T-helper 2 cell treated with Interferon-gamma antibody and Interleukin-4, amounts not matched to agents 5 μg/mL and 100 μg/mL, for 36 hours (primary cell): ENCODE measurements at regions not wholly inside any gene's neighbourhood (a gene's known extent, or its start where the extent isn't known, plus 50 kb on each side); places are given as distances from the start of the nearest gene placed in this dataset.
"Not testable (repeated sequence)": the region's sequence is repeated elsewhere in the genome, so short reads cannot be mapped to it uniquely, and the experiment has no call there.

Experiments
- DNase-seq: peaks from one replicate; pipeline ENCODE4 v3.0.0; 2021; ENCODE audit warnings: low spot score
- H3K27ac Mint-ChIP-seq: one replicate; pipeline ENCODE4 v1.8.0; 2021; ENCODE audit warnings: mild to moderate bottlenecking, mixed read lengths
- H3K27me3 Mint-ChIP-seq: one replicate; pipeline ENCODE4 v1.8.0; 2021; ENCODE audit warnings: low read depth, mixed read lengths
- H3K36me3 Mint-ChIP-seq: one replicate; pipeline ENCODE4 v1.8.0; 2021; ENCODE audit warnings: low read depth, mixed read lengths
- H3K4me1 Mint-ChIP-seq: one replicate; pipeline ENCODE4 v1.8.0; 2021; ENCODE audit warnings: low read depth, mixed read lengths
- H3K4me3 Mint-ChIP-seq: one replicate; pipeline ENCODE4 v1.8.0; 2022; ENCODE audit warnings: mild to moderate bottlenecking, moderate library complexity, mixed read lengths
- H3K9me3 Mint-ChIP-seq: one replicate; pipeline ENCODE4 v1.8.0; 2021; ENCODE audit warnings: mixed read lengths

DNA sequence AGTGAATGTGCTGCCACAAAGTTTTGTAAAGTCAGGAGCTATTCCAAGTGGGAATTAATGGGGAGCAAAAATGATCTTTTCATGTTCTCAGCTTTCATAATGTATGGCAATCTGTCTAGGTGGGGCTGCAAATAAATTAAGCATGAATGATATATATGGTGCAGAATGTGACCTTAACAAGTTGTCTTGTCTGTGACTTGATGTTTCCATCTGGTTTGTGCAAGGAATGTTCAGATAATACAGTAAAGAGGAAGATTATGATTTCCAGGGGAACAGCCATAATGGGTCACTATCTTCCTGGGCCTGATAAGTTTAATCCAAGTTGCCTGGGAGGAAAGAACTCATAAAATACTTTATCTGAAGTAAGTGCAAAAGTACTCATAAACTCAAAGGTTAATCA lies 1815.8 kb upstream of the FLRT2 start:
- H3K27me3 Mint-ChIP-seq: no peaks in the 10 kb centered on the region
- peaks cover 14% of the 10 kb centered on the region for H3K9me3 Mint-ChIP-seq
- H3K27ac Mint-ChIP-seq: no peak overlapping the region
- no peaks in the 10 kb centered on the region for H3K36me3 Mint-ChIP-seq
- DNase-seq: no peak
- H3K4me1 Mint-ChIP-seq: no peaks in the 10 kb centered on the region
- no peak overlapping the region for H3K4me3 Mint-ChIP-seq

DNA sequence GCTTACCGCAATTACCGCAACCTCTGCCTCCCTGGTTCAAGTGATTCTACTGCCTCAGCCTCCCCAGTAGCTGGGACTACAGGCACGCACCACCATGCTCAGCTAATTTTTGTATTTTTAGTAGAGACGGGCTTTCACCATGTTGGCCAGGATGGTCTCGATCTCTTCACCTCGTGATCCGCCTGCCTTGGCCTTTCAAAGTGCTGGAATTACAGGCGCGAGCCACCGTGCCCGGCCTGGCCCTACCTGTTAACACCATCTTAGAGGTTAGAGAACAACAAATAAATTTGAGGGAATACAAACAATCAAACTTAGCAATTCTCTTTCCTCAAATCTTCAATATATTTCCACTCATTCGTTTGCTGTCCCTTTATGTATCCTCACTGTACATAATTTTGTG lies 1810.5 kb upstream of the FLRT2 start:
- H3K27me3 Mint-ChIP-seq, H3K36me3 Mint-ChIP-seq, H3K9me3 Mint-ChIP-seq, H3K4me1 Mint-ChIP-seq, DNase-seq, H3K27ac Mint-ChIP-seq, H3K4me3 Mint-ChIP-seq: not testable (repeated sequence)

DNA sequence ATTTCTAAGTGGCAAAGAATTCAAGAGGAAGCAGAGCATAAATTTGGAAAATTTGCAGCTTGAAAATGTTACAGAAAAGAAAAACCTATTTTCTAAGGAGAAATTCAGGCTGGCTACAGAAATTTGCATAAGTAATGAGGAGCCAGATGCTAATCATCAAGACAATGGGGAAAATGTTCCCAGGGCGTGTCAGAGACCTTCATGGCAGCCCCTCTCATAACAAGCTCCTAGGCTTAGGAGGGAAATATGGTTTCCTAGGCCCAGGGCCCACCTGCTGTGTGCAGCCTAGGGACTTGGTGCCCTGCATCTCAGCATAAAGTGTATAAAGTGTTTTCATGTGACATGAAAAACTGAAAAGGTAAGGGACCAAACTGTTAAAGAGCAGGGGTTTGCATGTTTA lies 1796.3 kb upstream of the FLRT2 start:
- no peak for DNase-seq
- Mint-ChIP-seq H3K4me3 (no peak overlapping the region), H3K27ac (no peak overlapping the region), H3K36me3 (no peaks in the 10 kb centered on the region), H3K4me1 (no peaks in the 10 kb centered on the region), H3K9me3 (peaks cover 46% of the 10 kb centered on the region), H3K27me3 (no peaks in the 10 kb centered on the region)

DNA sequence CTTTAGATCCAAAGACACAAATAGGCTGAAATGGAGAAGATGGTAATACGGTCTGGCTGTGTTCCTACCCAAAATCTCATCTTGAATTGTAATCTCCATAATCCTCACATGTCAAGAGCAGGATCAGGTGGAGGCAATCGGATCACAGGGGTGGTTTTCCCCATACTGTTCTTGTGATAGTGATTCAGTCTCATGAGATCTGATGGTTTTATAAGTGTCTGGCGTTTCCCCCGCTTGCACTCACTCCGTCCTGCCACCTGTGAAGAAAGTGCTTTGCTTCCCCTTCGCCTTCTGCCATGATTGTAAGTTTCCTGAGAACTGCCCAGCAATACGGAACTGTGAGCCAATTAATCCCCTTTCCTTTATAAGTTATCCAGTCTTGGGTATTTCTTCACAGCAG lies 1795.5 kb upstream of the FLRT2 start:
- Mint-ChIP-seq H3K9me3 (peaks cover 43% of the 10 kb centered on the region), H3K4me3 (no peak overlapping the region), H3K27me3 (no peaks in the 10 kb centered on the region), H3K4me1 (no peaks in the 10 kb centered on the region), H3K36me3 (no peaks in the 10 kb centered on the region), H3K27ac (no peak overlapping the region)
- DNase-seq: no peak

DNA sequence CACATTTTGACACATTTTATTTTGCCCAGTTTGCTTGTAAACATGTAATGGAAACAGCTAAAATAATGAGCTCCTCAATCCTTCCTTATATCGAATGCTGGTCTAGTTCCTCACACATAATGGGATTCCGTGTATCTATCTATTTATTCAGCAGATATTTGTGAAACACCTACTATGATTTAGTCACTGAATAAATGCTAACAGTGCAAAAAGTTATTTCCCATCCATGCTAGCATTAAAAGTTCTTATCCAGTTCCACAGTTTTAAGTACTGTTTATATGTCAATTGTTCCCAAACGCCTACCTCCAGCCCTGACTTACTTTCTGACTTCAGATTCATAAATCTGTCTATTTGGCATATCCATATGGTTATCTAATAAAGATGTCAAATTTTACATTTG lies 1788.7 kb upstream of the FLRT2 start:
- Mint-ChIP-seq H3K4me1 (no peaks in the 10 kb centered on the region), H3K27me3 (no peaks in the 10 kb centered on the region), H3K9me3 (peaks cover 23% of the 10 kb centered on the region), H3K27ac (no peak overlapping the region), H3K4me3 (no peak overlapping the region), H3K36me3 (no peaks in the 10 kb centered on the region)
- DNase-seq: no peak

DNA sequence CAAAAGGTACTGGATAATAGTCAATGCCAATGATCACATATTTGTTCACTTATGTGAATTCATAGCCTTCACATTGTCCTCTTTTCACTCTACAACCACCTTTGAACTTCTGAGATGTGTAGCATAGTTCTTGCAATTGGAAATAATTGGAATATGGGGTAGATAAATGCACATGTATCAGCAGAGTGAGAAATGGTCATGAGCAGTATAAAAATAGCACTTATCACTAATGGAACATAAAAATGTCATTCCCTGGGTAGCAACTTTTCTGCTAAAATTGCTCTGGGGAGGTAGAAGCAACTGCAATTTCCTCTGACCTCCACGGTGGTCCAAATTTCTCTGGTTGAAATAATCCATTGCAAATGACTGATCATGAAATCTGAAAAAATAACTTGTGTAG lies 1785.7 kb upstream of the FLRT2 start:
- no peaks in the 10 kb centered on the region for H3K36me3 Mint-ChIP-seq
- no peaks in the 10 kb centered on the region for H3K27me3 Mint-ChIP-seq
- H3K4me1 Mint-ChIP-seq: no peaks in the 10 kb centered on the region
- peaks cover 16% of the 10 kb centered on the region for H3K9me3 Mint-ChIP-seq
- DNase-seq: no peak
- H3K27ac Mint-ChIP-seq: no peak overlapping the region
- H3K4me3 Mint-ChIP-seq: no peak overlapping the region

DNA sequence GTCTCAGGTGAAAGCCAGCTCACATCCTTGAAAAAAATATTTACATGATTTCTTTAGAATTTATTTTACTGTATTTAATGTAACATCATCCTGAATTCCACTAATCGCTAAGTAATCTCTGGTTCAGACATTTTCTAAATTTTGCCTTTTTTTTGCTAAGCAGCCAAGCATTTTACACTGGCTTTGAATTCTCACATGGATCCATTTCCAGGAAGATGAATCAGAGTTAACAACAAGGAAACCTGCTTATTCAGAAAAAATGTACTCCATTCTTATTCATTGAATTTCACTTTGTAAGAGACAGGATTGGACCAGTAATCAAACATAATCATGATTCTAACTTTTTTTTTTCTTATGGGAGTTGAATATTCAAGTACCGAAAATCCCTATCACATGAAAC lies 1785.1 kb upstream of the FLRT2 start:
- H3K36me3 Mint-ChIP-seq: no peaks in the 10 kb centered on the region
- no peaks in the 10 kb centered on the region for H3K4me1 Mint-ChIP-seq
- H3K27me3 Mint-ChIP-seq: no peaks in the 10 kb centered on the region
- peaks cover 19% of the 10 kb centered on the region for H3K9me3 Mint-ChIP-seq
- DNase-seq: no peak
- H3K27ac Mint-ChIP-seq: no peak overlapping the region
- H3K4me3 Mint-ChIP-seq: no peak overlapping the region

DNA sequence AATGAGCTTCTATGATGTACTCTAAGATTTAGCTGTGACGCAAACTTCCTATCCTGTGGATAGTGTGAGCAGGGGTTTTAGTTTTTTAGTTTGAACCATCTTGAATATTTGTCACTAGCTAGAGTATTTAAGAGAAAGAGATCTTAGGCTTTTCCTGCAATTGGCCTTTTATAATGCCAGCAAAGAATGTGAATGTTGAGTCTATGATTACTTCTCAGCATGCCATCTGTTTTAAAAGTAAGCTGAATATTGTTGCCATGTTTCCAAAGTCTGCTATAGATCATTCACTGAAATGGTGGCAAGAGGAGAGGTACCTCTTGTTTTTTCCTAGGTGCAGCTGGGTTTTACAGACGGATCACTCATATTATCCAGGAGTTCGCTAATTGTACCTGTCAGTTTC lies 1783.6 kb upstream of the FLRT2 start:
- Mint-ChIP-seq H3K4me3 (no peak overlapping the region), H3K9me3 (peaks cover 22% of the 10 kb centered on the region), H3K4me1 (no peaks in the 10 kb centered on the region), H3K27ac (no peak overlapping the region), H3K27me3 (no peaks in the 10 kb centered on the region), H3K36me3 (no peaks in the 10 kb centered on the region)
- no peak for DNase-seq

DNA sequence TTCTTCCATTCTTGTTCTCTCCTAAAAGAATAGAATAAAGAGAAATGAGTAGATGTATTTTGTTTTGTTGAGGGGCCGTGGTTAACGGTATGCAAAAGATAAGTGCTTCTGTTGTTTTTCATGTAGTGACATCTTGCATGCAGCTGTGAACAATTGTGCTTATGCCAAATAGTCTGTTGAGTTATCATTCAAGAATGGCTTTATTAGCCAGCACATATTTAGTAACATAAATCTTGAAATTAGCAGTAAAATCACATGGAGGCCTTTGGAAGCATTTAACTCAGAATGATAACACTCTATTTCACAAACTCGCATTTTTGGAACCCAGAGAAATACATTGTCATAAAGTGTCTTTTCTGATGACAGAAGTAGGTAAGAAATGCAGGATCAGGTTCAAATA lies 1772.0 kb upstream of the FLRT2 start:
- no peaks in the 10 kb centered on the region for H3K36me3 Mint-ChIP-seq
- H3K27me3 Mint-ChIP-seq: no peaks in the 10 kb centered on the region
- H3K4me1 Mint-ChIP-seq: no peaks in the 10 kb centered on the region
- DNase-seq: no peak
- peaks cover 15% of the 10 kb centered on the region for H3K9me3 Mint-ChIP-seq
- H3K27ac Mint-ChIP-seq: no peak overlapping the region
- no peak overlapping the region for H3K4me3 Mint-ChIP-seq

DNA sequence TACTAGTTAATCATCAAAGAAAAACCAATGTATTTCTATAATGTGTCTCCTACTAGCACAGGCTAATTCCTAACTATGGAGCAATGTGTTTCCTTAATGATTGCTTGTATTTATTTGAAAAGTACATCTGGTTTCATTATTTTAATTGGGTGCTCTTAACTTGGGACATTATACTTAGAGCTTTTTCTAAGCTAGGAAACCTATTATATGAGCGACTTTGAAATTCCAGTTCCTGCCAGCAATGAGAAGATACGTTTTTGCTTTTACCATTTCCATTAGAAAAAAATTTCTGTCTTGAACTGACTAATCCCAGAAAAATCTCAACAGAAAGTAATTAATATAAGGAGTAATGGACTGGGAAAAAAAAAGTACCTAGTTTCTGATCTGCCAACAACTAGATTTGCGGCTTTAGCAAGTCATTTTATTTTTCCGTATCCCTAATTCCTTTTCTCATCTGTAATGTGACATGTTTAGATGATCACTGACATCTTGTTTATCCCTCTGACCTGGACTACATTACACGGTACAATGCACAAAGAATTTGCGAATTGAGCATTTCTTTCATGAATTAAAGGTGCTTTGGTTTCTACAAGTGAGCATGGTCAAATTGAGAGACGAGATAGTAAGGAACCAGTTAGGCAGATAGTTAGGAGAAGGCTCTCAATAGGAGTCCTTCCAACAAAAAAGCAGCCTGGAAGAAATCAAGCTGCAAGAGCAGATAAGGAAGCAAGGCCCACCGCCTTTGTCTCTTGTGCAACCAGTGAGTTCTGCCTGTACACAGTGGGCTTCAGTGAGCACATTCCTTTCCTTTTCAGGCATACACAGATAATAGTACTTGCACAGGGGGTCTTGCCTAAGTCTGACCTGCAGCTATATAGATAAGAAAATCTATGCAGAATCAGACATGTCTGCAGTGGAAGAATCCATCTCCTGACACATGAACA lies 1765.0 kb upstream of the FLRT2 start:
- no peak for DNase-seq
- Mint-ChIP-seq H3K9me3 (peaks cover 45% of the 10 kb centered on the region), H3K27ac (no peak overlapping the region), H3K27me3 (no peaks in the 10 kb centered on the region), H3K36me3 (no peaks in the 10 kb centered on the region), H3K4me1 (no peaks in the 10 kb centered on the region), H3K4me3 (no peak overlapping the region)

DNA sequence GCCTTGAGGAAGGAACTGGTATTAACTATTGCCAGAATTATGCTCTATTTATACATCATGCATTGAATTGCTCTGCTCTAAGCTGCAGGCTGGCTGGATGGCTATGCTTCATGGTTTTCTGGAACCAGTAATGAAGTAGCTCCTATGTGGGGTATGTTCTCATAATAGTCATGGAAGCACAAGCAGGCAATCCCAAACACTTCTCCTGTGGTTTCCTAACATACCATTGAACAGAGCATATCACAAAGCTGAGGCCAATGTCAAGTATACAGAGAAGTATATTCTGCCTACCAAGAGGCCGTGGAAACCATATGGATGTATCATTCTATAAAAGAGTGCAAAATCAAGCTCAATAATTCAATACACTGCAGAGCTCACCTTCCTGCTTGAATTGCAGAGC lies 1752.4 kb upstream of the FLRT2 start:
- Mint-ChIP-seq H3K4me1 (no peaks in the 10 kb centered on the region), H3K27me3 (no peaks in the 10 kb centered on the region), H3K36me3 (no peaks in the 10 kb centered on the region), H3K27ac (no peak overlapping the region), H3K9me3 (peaks cover 25% of the 10 kb centered on the region), H3K4me3 (no peak overlapping the region)
- DNase-seq: no peak

DNA sequence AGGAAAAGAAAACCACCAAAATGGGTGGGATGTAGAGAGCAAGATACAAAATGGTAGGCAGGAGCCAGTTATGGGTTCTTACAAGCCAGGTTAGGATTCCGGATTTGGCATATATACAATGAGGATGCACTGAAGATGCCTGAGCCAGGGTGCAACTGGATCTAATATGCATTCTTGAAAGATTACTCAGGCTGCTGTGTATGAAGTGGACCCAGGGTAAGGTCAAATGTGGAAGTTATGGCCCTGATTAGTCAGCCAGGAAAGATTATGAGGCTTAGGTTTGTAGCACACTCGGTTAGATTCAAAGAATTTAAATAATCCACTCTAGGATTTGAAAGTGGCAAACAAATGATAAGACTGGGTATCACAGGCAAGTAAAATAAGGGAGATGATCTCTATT lies 1750.7 kb upstream of the FLRT2 start:
- DNase-seq: no peak
- Mint-ChIP-seq H3K27me3 (no peaks in the 10 kb centered on the region), H3K4me1 (no peaks in the 10 kb centered on the region), H3K36me3 (no peaks in the 10 kb centered on the region), H3K27ac (no peak overlapping the region), H3K9me3 (peaks cover 36% of the 10 kb centered on the region), H3K4me3 (no peak overlapping the region)

DNA sequence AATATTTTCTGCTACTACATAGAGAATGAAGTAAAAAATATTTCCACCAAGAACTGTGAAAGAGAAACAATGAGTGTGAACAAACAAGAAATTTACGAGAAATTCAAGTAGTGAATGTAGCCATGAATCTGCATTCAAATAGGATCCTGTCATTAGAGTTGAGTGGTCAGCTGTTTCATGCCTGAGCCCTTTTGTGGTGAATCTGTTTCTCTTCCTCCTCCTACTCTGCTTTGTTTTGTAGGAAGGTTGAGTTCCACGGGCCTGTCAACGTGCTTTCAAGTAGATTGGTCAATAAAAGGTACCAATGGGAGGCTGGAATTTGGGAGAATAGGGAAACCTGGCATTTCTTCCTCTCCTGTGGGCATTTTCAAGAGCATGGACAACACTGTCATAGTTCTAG lies 1749.6 kb upstream of the FLRT2 start:
- no peak for DNase-seq
- Mint-ChIP-seq H3K36me3 (no peaks in the 10 kb centered on the region), H3K27ac (no peak overlapping the region), H3K4me1 (no peaks in the 10 kb centered on the region), H3K27me3 (no peaks in the 10 kb centered on the region), H3K9me3 (peaks cover 34% of the 10 kb centered on the region), H3K4me3 (no peak overlapping the region)

DNA sequence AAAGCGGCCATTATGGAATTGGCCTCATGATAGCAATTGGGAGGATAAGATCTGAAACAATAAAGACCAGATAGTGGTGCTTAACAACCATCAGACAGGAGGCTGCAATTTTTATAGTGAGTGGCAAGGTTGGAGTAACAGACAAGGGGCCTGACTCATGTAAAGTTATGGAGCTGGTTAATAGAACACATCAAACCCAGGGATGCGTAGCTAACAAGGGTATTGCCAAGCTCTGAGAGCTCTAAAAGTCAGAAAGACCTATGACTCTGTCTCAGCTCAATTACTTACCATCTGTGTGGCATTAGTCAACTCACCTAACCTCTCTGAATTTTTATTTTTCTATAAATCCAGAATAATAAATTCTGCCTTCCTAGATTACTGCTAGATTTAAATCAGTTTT lies 1731.5 kb upstream of the FLRT2 start:
- Mint-ChIP-seq H3K27me3 (no peaks in the 10 kb centered on the region), H3K27ac (no peak overlapping the region), H3K9me3 (peaks cover 33% of the 10 kb centered on the region), H3K36me3 (no peaks in the 10 kb centered on the region), H3K4me1 (no peaks in the 10 kb centered on the region), H3K4me3 (no peak overlapping the region)
- DNase-seq: no peak

DNA sequence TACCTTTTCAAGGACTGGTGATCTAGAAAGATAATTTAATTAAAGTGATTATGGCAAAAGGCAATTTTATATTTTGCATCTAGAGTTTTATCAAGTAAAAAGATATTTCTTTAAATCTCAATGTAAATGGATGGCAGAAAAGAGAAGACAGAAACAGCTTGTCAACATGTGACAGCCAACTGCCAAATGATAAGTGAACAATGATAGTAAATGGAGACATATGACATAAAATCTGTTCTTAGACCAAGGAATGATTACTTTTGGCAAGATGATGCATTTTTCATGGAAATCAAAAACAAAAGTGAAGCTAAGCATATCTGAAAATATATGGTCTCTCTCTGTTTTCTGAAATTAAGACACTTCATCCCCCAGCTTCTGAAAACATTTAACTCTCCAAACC lies 1730.7 kb upstream of the FLRT2 start:
- Mint-ChIP-seq H3K36me3 (no peaks in the 10 kb centered on the region), H3K4me1 (no peaks in the 10 kb centered on the region), H3K27ac (no peak overlapping the region), H3K4me3 (no peak overlapping the region), H3K27me3 (no peaks in the 10 kb centered on the region), H3K9me3 (peaks cover 30% of the 10 kb centered on the region)
- DNase-seq: no peak
